Activated T-helper 1 cell treated with Interleukin-2 at 50 U/mL for 16 hours (primary cell): ENCODE measurements at regions not wholly inside any gene's neighbourhood (a gene's known extent, or its start where the extent isn't known, plus 50 kb on each side); places are given as distances from the start of the nearest gene placed in this dataset.

Source experiments
- DNase-seq: peaks from one replicate; pipeline ENCODE4 v3.0.0-alpha.2; 2020; ENCODE audit warnings: low read depth

DNA sequence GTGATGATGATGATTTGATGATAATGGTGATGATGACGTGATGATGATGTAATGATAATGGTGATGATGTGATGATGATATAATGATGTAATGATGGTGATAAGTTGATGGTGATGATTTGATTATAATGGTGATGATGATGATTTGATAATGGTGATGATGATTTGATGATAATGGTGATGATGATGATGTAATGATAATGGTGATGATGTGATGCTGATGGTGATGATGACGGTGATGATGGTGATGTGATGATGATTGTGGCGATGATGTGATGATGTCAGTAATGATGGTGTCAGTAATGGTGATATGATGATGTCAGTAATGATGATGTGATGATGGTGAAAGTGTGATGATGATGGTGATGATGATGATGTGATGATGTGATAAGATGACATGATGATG, 613.4 kb downstream of the AACS start:
- DNase-seq: no peak

- DNase-seq: no peak
These were observed 618.6 kb downstream of the AACS start for GRCh38 chr12:125683748-125684381.

GRCh38 chr12:125684968-125685790, 619.9 kb downstream of the AACS start:
- no peak for DNase-seq

DNA sequence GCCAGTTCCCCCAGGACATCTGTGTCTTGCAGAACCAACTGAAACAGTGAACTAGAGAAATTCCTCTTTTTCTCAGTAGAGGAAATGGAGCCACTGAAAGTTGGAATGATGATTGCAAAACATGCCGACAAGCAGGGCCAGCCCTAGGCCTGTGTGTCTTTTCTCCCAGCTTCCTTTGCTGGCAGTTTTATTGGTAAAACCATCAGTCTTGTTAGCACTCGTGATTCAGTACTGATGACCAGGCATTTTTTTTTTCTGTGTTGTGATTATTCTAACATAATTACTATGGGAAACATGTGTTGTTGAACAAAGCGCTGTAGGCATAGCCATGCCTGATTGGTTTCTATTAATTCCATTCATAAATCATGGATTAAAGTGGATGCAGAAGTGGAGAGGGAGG, 620.7 kb downstream of the AACS start:
- DNase-seq: no peak

- DNase-seq: no peak
These were observed 622.2 kb downstream of the AACS start for GRCh38 chr12:125687403-125687802.

DNA sequence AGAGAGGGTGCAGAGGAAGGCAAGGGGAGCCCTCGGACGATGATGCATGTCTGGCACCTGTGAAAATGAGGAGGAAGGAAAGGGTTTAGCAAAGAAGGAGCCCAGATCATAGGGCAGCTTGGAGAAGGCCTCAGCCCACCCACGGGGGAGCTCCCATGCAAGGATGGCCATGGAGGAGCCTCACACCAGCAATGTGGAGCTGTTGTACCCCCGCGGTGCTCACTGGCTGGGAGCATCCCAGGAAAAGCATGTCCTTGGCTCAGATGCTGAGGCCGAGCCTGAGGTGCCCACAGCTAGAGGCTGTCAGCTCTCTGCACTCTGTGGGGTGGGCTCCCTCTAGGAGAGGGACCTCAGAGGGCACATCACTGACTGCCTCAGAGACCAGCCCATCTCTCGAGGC, 622.6 kb downstream of the AACS start:
- DNase-seq: no peak

- no peak for DNase-seq
These were observed 623.0 kb downstream of the AACS start for GRCh38 chr12:125688223-125688622.

DNA sequence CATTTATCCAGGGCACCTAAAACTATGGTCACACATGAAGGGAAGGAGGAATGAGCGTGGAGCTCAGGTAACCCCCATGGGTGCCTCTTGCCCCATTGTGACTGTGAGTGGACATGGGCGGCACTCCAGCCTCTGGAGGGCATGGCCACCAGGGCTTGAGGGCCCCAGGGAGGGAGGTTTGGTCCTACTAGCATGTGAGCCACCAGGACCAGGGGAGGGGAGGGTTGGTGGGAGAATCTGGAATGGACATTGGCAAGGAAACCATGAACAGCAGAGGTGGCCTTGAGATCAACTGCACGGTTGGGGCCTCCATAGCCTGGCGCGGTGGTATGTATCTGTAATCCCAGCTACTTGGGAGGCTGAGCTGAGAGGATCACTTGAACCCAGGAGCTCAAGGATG, 623.6 kb downstream of the AACS start:
- no peak for DNase-seq

DNA sequence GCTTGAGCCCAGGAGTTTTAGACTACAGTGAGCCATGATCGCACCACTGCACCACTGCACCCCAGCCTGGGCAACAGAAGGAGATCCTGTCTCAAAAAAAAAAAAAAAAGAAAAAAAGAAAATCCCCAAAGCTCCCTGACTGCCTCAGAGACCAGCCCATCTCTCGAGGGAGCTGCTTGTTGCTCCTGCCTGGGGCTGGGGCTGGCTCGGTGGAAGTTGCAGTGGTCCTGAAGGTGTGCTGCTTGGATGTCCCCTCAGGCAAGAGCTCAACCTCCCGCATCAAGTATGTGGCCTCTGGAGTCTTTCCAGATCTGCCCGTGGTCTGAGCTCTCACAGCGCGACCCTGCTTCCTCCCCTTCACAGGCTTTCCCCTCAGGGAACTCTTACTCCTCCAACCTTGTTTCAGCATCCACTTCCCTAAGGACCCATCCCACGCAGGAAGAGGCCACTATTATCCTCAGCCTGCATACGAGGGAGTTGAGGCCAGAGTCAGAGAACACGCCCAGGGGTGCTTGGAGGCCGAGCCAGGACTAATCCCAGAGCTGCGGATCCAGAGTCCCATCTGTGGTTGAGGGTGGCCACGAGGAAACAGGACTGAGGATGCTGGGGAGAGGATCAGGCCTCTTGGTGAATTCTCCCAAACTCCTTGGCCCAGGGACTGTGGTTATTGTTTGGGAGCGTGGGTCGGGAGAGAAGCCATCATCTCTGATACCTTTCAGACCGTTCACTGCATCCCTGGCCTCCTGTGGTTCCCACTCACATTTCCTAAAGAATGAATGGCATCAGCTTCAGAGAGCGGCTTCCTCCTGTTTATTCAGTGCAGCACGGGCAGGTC, 624.6 kb downstream of the AACS start:
- DNase-seq: no peak

- no peak for DNase-seq
These were observed 625.6 kb downstream of the AACS start for GRCh38 chr12:125690841-125691240.

GRCh38 chr12:125696054-125696453, 630.8 kb downstream of the AACS start:
- no peak for DNase-seq

GRCh38 chr12:125704803-125705202, 639.6 kb downstream of the AACS start:
- no peak for DNase-seq

DNA sequence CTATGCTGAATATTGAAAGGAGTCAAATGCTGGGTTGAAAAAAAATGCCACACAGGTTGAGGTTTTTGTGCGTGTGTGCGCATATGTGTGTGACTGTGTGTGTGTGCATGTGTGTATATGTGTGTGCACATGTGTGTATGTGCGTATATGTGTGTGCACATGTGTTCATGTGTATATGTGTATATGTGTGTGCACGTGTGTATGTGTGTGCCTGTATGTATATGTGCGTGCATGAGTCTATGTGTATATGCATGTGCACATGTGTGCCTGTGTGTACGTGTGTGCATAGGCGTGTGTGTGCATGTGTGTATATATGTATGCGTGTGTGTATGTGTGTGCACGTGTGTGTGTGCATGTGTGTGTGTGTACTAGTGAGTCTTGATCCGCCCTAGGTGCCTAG, 655.7 kb downstream of the AACS start:
- DNase-seq: no peak

DNA sequence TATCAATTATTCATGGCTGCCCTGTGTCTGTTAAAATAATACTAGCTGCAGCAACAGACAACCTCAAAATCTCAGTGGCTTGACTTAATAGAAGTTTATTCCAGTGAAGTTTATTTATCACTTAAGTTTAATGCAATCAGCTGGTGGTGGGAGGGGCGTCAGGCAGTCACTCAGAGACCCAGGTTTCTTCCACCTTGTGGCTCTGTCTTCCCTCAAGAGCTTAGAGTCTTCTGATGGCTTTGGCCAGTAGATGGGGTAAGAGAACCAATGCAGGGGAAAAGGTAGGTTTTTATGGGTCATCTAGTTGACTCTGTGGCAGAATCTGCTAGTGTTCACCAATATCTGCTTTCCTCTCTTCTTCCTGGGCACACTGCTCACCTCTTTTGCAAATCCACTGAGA, 668.9 kb downstream of the AACS start:
- no peak for DNase-seq

DNA sequence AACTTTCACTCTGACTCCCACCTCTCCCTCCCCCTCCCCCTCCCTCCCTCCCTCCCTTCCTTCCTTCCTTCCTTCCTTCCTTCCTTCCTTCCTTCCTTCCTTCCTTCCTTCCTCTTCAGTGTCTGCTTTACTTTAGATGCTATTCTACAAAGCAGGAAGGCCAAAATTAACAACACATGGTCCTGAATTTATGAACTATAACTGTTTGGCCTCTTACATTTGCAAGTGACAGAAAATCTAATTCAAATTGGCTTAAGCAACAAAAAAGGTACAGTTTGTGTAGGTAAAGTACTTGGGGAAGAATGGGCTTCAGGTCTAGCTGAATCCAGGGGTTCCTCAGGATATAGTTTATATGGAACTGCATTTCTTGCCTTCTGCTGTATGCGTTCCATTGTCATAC, 673.0 kb downstream of the AACS start:
- DNase-seq: no peak

DNA sequence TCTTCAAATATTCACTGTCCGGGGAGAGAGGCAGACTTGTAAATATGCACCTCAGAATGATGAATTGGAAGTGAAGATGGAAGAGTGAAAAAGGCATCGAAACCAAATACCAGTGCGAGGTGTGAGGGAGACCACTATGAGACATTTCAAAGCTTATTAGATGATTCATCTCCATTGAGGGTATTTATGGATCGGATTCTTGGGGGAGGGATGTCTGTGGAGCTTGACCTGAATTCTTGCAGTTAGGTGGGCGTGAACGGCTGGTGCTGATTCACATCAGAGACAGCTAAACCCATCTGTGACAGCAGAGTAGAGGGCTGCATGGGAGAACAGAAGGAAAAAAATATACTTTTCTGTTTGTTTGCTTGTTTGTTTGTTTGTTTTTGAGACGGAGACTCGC, 677.2 kb downstream of the AACS start:
- DNase-seq: no peak

GRCh38 chr12:125744201-125744600, 679.0 kb downstream of the AACS start:
- DNase-seq: no peak

GRCh38 chr12:125755512-125755911, 690.3 kb downstream of the AACS start:
- no peak for DNase-seq

GRCh38 chr12:125766091-125766490, 700.9 kb downstream of the AACS start:
- DNase-seq: no peak

DNA sequence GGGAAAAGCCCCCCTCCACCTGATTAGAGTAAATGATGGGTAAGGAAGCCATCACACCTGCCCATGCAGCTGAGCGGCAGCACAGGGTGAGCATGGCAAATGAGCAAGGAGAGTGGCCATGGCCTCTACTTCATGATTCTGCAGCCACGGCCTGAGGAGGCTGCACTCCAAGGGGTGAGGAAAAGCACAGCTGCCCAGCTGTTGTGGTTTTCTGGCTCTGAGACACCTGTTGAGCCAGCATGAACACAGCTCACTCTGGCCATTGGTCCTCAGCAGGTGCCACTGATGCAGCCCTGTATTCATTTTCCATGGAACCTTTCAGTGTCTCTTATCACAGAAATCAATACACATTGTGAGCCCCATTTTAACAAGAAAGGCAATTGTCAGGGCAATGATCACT, 707.2 kb downstream of the AACS start:
- DNase-seq: no peak

- DNase-seq: no peak
These were observed 707.9 kb downstream of the AACS start for GRCh38 chr12:125773033-125773640.

- no peak for DNase-seq
These were observed 710.3 kb downstream of the AACS start for GRCh38 chr12:125775507-125775906.

DNA sequence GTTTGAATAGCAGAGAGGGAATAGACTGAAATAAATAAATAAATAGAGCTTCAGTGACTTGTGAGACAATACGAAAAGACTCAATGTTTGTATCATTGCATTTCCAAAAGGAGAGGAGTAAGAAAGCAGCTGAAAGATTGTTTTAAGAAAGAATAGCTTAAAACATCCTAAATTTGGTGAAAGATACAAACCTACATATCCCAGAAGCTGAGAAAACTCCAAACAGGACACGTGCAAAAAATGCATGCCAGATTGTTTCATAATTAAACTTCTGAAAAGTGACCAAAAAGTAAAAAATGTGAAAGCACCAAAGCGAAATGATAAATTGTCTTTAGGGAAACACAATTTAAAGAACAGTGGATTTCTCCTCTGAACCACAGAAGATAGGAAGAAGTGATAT, 711.0 kb downstream of the AACS start:
- DNase-seq: no peak
